ENCODE measurements at regions not wholly inside any gene's neighbourhood (a gene's known extent, or its start where the extent isn't known, plus 50 kb on each side); places are given as distances from the start of the nearest gene placed in this dataset.

DNA sequence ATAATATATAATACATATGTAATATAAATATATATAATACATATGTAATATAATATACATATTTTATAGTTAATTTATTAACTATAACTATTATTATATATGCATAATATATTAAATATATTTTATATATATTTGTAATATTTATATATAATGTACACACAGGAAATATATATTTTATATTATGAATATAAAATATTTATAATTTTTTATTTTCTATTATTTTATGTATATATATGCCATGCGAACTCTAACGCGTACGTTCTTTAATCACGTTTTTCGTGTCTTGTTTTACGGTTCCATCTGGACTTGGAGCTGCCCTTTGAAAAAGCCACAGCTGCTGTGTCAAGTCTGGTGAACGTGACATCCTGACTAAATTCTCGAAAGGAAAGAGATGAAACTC is 332.1 kb downstream of the ASMT start:
- TF ChIP-seq, protein P1, sequence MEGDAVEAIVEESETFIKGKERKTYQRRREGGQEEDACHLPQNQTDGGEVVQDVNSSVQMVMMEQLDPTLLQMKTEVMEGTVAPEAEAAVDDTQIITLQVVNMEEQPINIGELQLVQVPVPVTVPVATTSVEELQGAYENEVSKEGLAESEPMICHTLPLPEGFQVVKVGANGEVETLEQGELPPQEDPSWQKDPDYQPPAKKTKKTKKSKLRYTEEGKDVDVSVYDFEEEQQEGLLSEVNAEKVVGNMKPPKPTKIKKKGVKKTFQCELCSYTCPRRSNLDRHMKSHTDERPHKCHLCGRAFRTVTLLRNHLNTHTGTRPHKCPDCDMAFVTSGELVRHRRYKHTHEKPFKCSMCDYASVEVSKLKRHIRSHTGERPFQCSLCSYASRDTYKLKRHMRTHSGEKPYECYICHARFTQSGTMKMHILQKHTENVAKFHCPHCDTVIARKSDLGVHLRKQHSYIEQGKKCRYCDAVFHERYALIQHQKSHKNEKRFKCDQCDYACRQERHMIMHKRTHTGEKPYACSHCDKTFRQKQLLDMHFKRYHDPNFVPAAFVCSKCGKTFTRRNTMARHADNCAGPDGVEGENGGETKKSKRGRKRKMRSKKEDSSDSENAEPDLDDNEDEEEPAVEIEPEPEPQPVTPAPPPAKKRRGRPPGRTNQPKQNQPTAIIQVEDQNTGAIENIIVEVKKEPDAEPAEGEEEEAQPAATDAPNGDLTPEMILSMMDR (IDR thresholded peaks at IDR 0.05 in 8 of 11, conservative IDR thresholded peaks at IDR 0.05 in 3 of 11): no peak
- TF ChIP-seq POLR2AphosphoS5 (IDR thresholded peaks at IDR 0.05): no peak
- no peak for TF ChIP-seq POLR2A (IDR thresholded peaks at IDR 0.05)

Data from spleen (tissue), 7 donors.